HUES6 (cell line): ENCODE measurements at regions not wholly inside any gene's neighbourhood (a gene's known extent, or its start where the extent isn't known, plus 50 kb on each side); places are given as distances from the start of the nearest gene placed in this dataset.
A peak's percentile ranks its signal among the peaks of the same experiment; 100 is the strongest.
"Not testable (repeated sequence)": the region's sequence is repeated elsewhere in the genome, so short reads cannot be mapped to it uniquely, and the experiment has no call there.

Experiments used
- H3K27ac ChIP-seq: 2 replicates; pipeline ENCODE4 v1.7.0; 2013; ENCODE audit warnings: low read depth, mild to moderate bottlenecking, low read length, inconsistent platforms
- H3K27me3 ChIP-seq: 2 replicates; pipeline ENCODE4 v1.6.1; 2013; ENCODE audit warnings: low read length; ENCODE audit not compliant: control insufficient read depth, insufficient read depth
- H3K36me3 ChIP-seq: 2 replicates; pipeline ENCODE4 v1.6.1; 2013; ENCODE audit warnings: low read length; ENCODE audit not compliant: control insufficient read depth, insufficient read depth
- H3K4me1 ChIP-seq: 2 replicates; pipeline ENCODE4 v1.6.1; 2013; ENCODE audit warnings: low read length; ENCODE audit not compliant: control insufficient read depth, insufficient read depth
- H3K4me3 ChIP-seq: 2 replicates; pipeline ENCODE4 v1.5.1; 2013; ENCODE audit warnings: low read depth, low read length
- H3K9ac ChIP-seq: one replicate; pipeline ENCODE4 v1.6.1; 2013; ENCODE audit warnings: mild to moderate bottlenecking, low read length
- H3K9me3 ChIP-seq: 2 replicates; pipeline ENCODE4 v1.6.1; 2013; ENCODE audit warnings: low read depth, low read length; ENCODE audit not compliant: control insufficient read depth, insufficient read depth

- H3K27ac ChIP-seq = no peak overlapping the region
- no peaks in the 10 kb centered on the region for H3K36me3 ChIP-seq
- no peaks in the 10 kb centered on the region for H3K27me3 ChIP-seq
- H3K4me3 ChIP-seq = no peak overlapping the region
- no peak overlapping the region for H3K9ac ChIP-seq
- peaks cover 25% of the 10 kb centered on the region for H3K9me3 ChIP-seq
- peaks cover 22% of the 10 kb centered on the region for H3K4me1 ChIP-seq
Observed at GRCh38 chr12:68439368-68440045, 107.3 kb upstream of the MDM1 start.

GRCh38 chr12:68440068-68440581 lies 108.0 kb upstream of the MDM1 start:
- H3K4me1 ChIP-seq = peaks cover 22% of the 10 kb centered on the region
- no peaks in the 10 kb centered on the region for H3K36me3 ChIP-seq
- no peak overlapping the region for H3K9ac ChIP-seq
- no peak overlapping the region for H3K27ac ChIP-seq
- H3K27me3 ChIP-seq = no peaks in the 10 kb centered on the region
- peaks cover 25% of the 10 kb centered on the region for H3K9me3 ChIP-seq
- no peak overlapping the region for H3K4me3 ChIP-seq

GRCh38 chr12:68441167-68441566 lies 109.0 kb upstream of the MDM1 start:
- Histone ChIP-seq H3K27me3 (no peaks in the 10 kb centered on the region), H3K4me1 (peaks cover 30% of the 10 kb centered on the region), H3K36me3 (no peaks in the 10 kb centered on the region), H3K4me3 (no peak overlapping the region), H3K9ac (no peak overlapping the region), H3K27ac (no peak overlapping the region), H3K9me3 (peaks cover 17% of the 10 kb centered on the region)

- not testable (repeated sequence) for H3K27ac ChIP-seq, H3K9ac ChIP-seq, H3K4me3 ChIP-seq, H3K36me3 ChIP-seq, H3K27me3 ChIP-seq
- Histone ChIP-seq H3K4me1 (peaks cover 43% of the 10 kb centered on the region), H3K9me3 (peaks cover 17% of the 10 kb centered on the region)
Observed at GRCh38 chr12:68442353-68442972, 110.3 kb upstream of the MDM1 start.

GRCh38 chr12:68443695-68444094 lies 111.5 kb upstream of the MDM1 start:
- Histone ChIP-seq H3K4me1 (peaks cover 44% of the 10 kb centered on the region), H3K9me3 (peaks cover 17% of the 10 kb centered on the region)
- H3K27me3 ChIP-seq, H3K4me3 ChIP-seq, H3K9ac ChIP-seq, H3K36me3 ChIP-seq, H3K27ac ChIP-seq: not testable (repeated sequence)

- peaks cover 28% of the 10 kb centered on the region for H3K4me1 ChIP-seq
- H3K36me3 ChIP-seq = no peaks in the 10 kb centered on the region
- no peak overlapping the region for H3K4me3 ChIP-seq
- H3K27me3 ChIP-seq = no peaks in the 10 kb centered on the region
- peaks cover 17% of the 10 kb centered on the region for H3K9me3 ChIP-seq
- H3K9ac ChIP-seq = no peak overlapping the region
- H3K27ac ChIP-seq = no peak overlapping the region
Observed at GRCh38 chr12:68445824-68446223, 113.7 kb upstream of the MDM1 start.

GRCh38 chr12:68446384-68446783 lies 114.2 kb upstream of the MDM1 start:
- H3K9me3 ChIP-seq = peaks cover 17% of the 10 kb centered on the region
- H3K27ac ChIP-seq = 0 out of 2 replicates have a peak overlapping the region, but pooled peaks have one; percentile 44
- H3K27me3 ChIP-seq = no peaks in the 10 kb centered on the region
- H3K4me3 ChIP-seq = no peak overlapping the region
- no peaks in the 10 kb centered on the region for H3K36me3 ChIP-seq
- peaks cover 32% of the 10 kb centered on the region for H3K4me1 ChIP-seq
- H3K9ac ChIP-seq = no peak overlapping the region

GRCh38 chr12:68446901-68447796 lies 115.0 kb upstream of the MDM1 start:
- H3K9me3 ChIP-seq = peaks cover 17% of the 10 kb centered on the region
- H3K9ac ChIP-seq = no peak overlapping the region
- no peaks in the 10 kb centered on the region for H3K27me3 ChIP-seq
- H3K36me3 ChIP-seq = no peaks in the 10 kb centered on the region
- H3K27ac ChIP-seq = 0 out of 2 replicates have a peak overlapping the region, but pooled peaks have one; percentile 44
- peak overlapping the region; percentile 27; the same call in 1 of the 2 replicates for H3K4me3 ChIP-seq
- H3K4me1 ChIP-seq = peaks cover 39% of the 10 kb centered on the region

GRCh38 chr12:68447797-68448260 lies 115.7 kb upstream of the MDM1 start:
- H3K27ac ChIP-seq = no peak overlapping the region
- peaks cover 17% of the 10 kb centered on the region for H3K9me3 ChIP-seq
- 0 out of 2 replicates have a peak overlapping the region, but pooled peaks have one; percentile 27 for H3K4me3 ChIP-seq
- no peaks in the 10 kb centered on the region for H3K36me3 ChIP-seq
- no peak overlapping the region for H3K9ac ChIP-seq
- H3K4me1 ChIP-seq = peaks cover 42% of the 10 kb centered on the region
- no peaks in the 10 kb centered on the region for H3K27me3 ChIP-seq

- Histone ChIP-seq H3K27ac (no peak overlapping the region), H3K27me3 (no peaks in the 10 kb centered on the region), H3K4me1 (peaks cover 46% of the 10 kb centered on the region), H3K9me3 (peaks cover 7% of the 10 kb centered on the region), H3K4me3 (no peak overlapping the region), H3K36me3 (no peaks in the 10 kb centered on the region), H3K9ac (no peak overlapping the region)
Observed at GRCh38 chr12:68449196-68449595, 117.0 kb upstream of the MDM1 start.
